ENCODE measurements at regions not wholly inside any gene's neighbourhood (a gene's known extent, or its start where the extent isn't known, plus 50 kb on each side); places are given as distances from the start of the nearest gene placed in this dataset.

GRCh38 chr5:142375944-142376411, 51.2 kb upstream of the SPRY4 start:
- TF ChIP-seq CTCF (IDR thresholded peaks at IDR 0.05) (no peak), POLR2A (IDR thresholded peaks at IDR 0.05) (no peak)

Measured in thyroid gland (tissue), 4 donors.